ENCODE measurements at regions not wholly inside any gene's neighbourhood (a gene's known extent, or its start where the extent isn't known, plus 50 kb on each side); places are given as distances from the start of the nearest gene placed in this dataset.

GRCh38 chr16:85528528-85529387, 84.4 kb upstream of the GSE1 start:
- TF ChIP-seq POLR2AphosphoS5 (IDR thresholded peaks at IDR 0.05; ENCODE audit: insufficient read depth in 1 of 2, low read depth in 1 of 2) (no peak), CTCF (IDR thresholded peaks at IDR 0.05) (peak in 1 of 3 experiments; percentile 14), POLR2A (IDR thresholded peaks at IDR 0.05) (no peak)

All from vagina (tissue), 2 donors.